ENCODE measurements at regions not wholly inside any gene's neighbourhood (a gene's known extent, or its start where the extent isn't known, plus 50 kb on each side); places are given as distances from the start of the nearest gene placed in this dataset.

GRCh38 chr21:16423921-16424320 is 694.1 kb downstream of the USP25 start:
- DNase-seq (ENCODE audit: low read depth) = no peak

GRCh38 chr21:16424331-16424751 is 694.6 kb downstream of the USP25 start:
- TF ChIP-seq CTCF (IDR thresholded peaks at IDR 0.05; ENCODE audit: insufficient read depth, low read length, poor library complexity, severe bottlenecking) = no peak
- Histone ChIP-seq H3K27me3 (ENCODE audit: control insufficient read depth, insufficient read depth, low read length) (no peaks in the 10 kb centered on the region), H3K4me3 (ENCODE audit: low read depth, low read length) (no peak overlapping the region), H3K36me3 (ENCODE audit: control insufficient read depth, insufficient read depth, low read length) (no peaks in the 10 kb centered on the region)
- no peak for DNase-seq (ENCODE audit: low read depth)

More at GRCh38 chr21:16423921-16424320, 694.1 kb downstream of the USP25 start:
- TF ChIP-seq CTCF (IDR thresholded peaks at IDR 0.05; ENCODE audit: insufficient read depth, low read length, poor library complexity, severe bottlenecking) = no peak
- Histone ChIP-seq H3K36me3 (ENCODE audit: control insufficient read depth, insufficient read depth, low read length) (no peaks in the 10 kb centered on the region), H3K4me3 (ENCODE audit: low read depth, low read length) (no peak overlapping the region), H3K27me3 (ENCODE audit: control insufficient read depth, insufficient read depth, low read length) (no peaks in the 10 kb centered on the region)

- Histone ChIP-seq H3K36me3 (ENCODE audit: control insufficient read depth, insufficient read depth, low read length) (no peaks in the 10 kb centered on the region), H3K27me3 (ENCODE audit: control insufficient read depth, insufficient read depth, low read length) (no peaks in the 10 kb centered on the region), H3K4me3 (ENCODE audit: low read depth, low read length) (no peak overlapping the region)
- DNase-seq (ENCODE audit: low read depth) = no peak
- TF ChIP-seq CTCF (IDR thresholded peaks at IDR 0.05; ENCODE audit: insufficient read depth, low read length, poor library complexity, severe bottlenecking) = no peak
These were observed 695.6 kb downstream of the USP25 start for GRCh38 chr21:16425376-16425775.

- H3K36me3 ChIP-seq (ENCODE audit: control insufficient read depth, insufficient read depth, low read length) = no peaks in the 10 kb centered on the region
- TF ChIP-seq CTCF (IDR thresholded peaks at IDR 0.05; ENCODE audit: insufficient read depth, low read length, poor library complexity, severe bottlenecking) = no peak
- H3K4me3 ChIP-seq (ENCODE audit: low read depth, low read length) = no peak overlapping the region
- H3K27me3 ChIP-seq (ENCODE audit: control insufficient read depth, insufficient read depth, low read length) = no peaks in the 10 kb centered on the region
- no peak for DNase-seq (ENCODE audit: low read depth)
These were observed 697.2 kb downstream of the USP25 start for GRCh38 chr21:16426936-16427335.

GRCh38 chr21:16427587-16428087 is 697.9 kb downstream of the USP25 start:
- no peaks in the 10 kb centered on the region for H3K36me3 ChIP-seq (ENCODE audit: control insufficient read depth, insufficient read depth, low read length)
- no peaks in the 10 kb centered on the region for H3K27me3 ChIP-seq (ENCODE audit: control insufficient read depth, insufficient read depth, low read length)
- no peak for TF ChIP-seq CTCF (IDR thresholded peaks at IDR 0.05; ENCODE audit: insufficient read depth, low read length, poor library complexity, severe bottlenecking)
- DNase-seq (ENCODE audit: low read depth) = no peak
- no peak overlapping the region for H3K4me3 ChIP-seq (ENCODE audit: low read depth, low read length)

- no peak for DNase-seq (ENCODE audit: low read depth)
- H3K36me3 ChIP-seq (ENCODE audit: control insufficient read depth, insufficient read depth, low read length) = no peaks in the 10 kb centered on the region
- H3K4me3 ChIP-seq (ENCODE audit: low read depth, low read length) = no peak overlapping the region
- TF ChIP-seq CTCF (IDR thresholded peaks at IDR 0.05; ENCODE audit: insufficient read depth, low read length, poor library complexity, severe bottlenecking) = no peak
- no peaks in the 10 kb centered on the region for H3K27me3 ChIP-seq (ENCODE audit: control insufficient read depth, insufficient read depth, low read length)
These were observed 707.8 kb downstream of the USP25 start for GRCh38 chr21:16437586-16437985.
